Ascending aorta (tissue), 2 donors: ENCODE measurements at regions not wholly inside any gene's neighbourhood (a gene's known extent, or its start where the extent isn't known, plus 50 kb on each side); places are given as distances from the start of the nearest gene placed in this dataset.

Experiments used
- DNase-seq, 2 donors: peaks; one replicate each; pipeline ENCODE4 v3.0.0-alpha.2; 2019; ENCODE audit warnings: low spot score in 2 of 2
- H3K27ac ChIP-seq, 2 donors: fragments of 200-600 bp; sonication (generic); one replicate each; pipeline ENCODE4 v1.5.1; 2016 to 2017; ENCODE audit warnings: mild to moderate bottlenecking in 1 of 2
- H3K27me3 ChIP-seq: fragments of 200-600 bp; sonication (generic); one replicate; pipeline ENCODE4 v1.5.1; 2017
- H3K36me3 ChIP-seq, 2 donors: fragments of 200-600 bp; sonication (generic); one replicate each; pipeline ENCODE4 v1.5.1; 2016
- H3K4me1 ChIP-seq, 2 donors: fragments of 200-600 bp; sonication (generic); one replicate each; pipeline ENCODE4 v1.5.1; 2016 to 2017; ENCODE audit warnings: mild to moderate bottlenecking in 1 of 2
- H3K4me3 ChIP-seq, 2 donors: fragments of 200-600 bp; sonication (generic); one replicate each; pipeline ENCODE4 v1.5.1; 2016 to 2017; ENCODE audit warnings: mild to moderate bottlenecking in 1 of 2
- H3K9me3 ChIP-seq, 2 donors: fragments of 200-600 bp; sonication (generic); one replicate each; pipeline ENCODE4 v1.5.1; 2016
- intact Hi-C: fragments of 100-400 bp; cut with DNase I; formaldehyde crosslinking; loops from one replicate; pipeline ENCODE4 v1.15.1; 2023
- TF ChIP-seq, protein P1 (sequence below), 3 experiments: fragments of 200-600 bp in 2 of 3; fragments of 450-650 bp in 1 of 3; sonication (generic) in 2 of 3; IDR thresholded peaks; one replicate each; pipeline ENCODE4 v1.5.1; 2016 to 2019; ENCODE audit warnings: antibody characterized with exemption in 3 of 3, mild to moderate bottlenecking in 1 of 3, moderate library complexity in 1 of 3

DNA sequence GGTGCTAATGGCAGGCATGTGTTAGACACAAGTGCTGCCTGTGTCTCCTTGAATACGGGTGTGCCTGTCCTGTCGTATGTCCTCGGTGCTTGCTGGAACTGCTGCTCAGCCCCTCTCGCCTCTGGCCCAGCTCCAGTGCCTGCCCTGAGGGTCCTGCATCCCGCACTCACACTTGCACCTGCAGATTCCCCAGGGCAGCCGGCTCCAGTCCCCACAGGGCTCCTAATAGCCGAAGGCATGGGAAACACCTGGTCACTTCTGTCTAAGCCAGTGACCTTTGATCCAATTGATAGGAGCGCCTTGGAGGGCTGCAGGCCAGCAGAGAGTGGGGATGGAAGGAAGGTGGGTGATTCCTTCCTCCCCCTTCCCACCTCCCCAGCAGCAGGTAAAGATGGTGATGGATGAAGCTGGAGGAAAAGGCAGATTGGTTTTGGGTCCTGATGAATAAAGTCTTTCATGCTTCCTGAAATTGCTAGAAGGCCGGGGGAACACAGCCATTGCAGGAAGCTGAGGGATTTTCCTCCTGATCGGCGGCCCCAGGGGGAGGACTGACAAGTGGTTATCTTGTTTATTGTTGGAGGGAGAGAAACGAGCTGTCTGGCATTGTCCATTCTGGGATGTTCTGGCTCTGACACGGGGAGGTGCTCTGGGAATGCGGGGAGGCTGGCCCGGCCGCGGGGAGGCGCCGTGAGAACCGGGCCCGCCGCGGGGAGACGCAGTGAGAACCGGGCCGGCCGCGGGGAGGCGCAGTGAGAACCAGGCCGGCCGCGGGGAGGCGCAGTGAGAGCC is 110.9 kb upstream of the B3GAT1 start:
- H3K4me1 ChIP-seq = no peaks in the 10 kb centered on the region
- intact Hi-C loops = no loop called here
- no peak overlapping the region for H3K27ac ChIP-seq
- H3K9me3 ChIP-seq = no peaks in the 10 kb centered on the region
- H3K4me3 ChIP-seq = no peak overlapping the region
- H3K36me3 ChIP-seq = no peaks in the 10 kb centered on the region
- TF ChIP-seq, protein P1, sequence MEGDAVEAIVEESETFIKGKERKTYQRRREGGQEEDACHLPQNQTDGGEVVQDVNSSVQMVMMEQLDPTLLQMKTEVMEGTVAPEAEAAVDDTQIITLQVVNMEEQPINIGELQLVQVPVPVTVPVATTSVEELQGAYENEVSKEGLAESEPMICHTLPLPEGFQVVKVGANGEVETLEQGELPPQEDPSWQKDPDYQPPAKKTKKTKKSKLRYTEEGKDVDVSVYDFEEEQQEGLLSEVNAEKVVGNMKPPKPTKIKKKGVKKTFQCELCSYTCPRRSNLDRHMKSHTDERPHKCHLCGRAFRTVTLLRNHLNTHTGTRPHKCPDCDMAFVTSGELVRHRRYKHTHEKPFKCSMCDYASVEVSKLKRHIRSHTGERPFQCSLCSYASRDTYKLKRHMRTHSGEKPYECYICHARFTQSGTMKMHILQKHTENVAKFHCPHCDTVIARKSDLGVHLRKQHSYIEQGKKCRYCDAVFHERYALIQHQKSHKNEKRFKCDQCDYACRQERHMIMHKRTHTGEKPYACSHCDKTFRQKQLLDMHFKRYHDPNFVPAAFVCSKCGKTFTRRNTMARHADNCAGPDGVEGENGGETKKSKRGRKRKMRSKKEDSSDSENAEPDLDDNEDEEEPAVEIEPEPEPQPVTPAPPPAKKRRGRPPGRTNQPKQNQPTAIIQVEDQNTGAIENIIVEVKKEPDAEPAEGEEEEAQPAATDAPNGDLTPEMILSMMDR (IDR thresholded peaks at IDR 0.05) = no peak
- no peak for DNase-seq
- no peaks in the 10 kb centered on the region for H3K27me3 ChIP-seq

DNA sequence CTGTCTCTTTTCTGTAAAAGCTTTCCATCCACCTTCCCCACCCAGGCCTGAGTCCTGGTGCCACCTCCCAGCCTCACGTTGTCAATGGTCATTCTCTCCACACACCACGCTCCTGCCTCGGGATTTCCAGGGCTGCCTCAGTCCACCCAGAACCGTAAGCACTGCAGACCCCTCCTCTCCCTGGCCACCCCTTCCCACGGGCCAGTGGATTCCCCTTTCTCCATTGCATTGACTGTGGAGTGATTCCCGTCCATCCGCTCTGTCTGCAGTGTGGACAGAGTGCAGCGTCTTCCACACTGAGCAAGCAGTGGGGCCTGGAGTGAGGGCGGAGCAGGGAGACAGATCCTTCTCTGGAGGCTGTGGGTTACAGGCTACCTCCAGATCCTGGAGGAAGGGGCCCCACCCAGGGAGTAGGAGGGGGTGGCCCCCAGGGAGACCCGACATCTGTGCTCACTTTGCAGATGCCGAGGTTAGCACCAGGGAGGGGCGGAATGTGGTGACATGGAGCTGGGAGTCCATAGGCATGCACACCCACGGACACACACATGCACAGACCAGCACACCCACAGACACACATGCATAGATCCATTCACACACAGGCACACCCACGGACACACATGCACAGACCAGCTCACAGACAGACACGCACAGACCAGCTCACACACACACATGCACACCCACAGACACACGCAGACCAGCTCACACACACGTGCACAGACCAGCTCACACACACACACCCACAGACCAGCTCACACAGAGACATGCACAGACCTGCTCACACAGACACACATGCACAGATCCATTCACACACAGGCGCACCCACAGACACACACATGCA is 109.6 kb upstream of the B3GAT1 start:
- Histone ChIP-seq H3K4me3 (no peak overlapping the region), H3K9me3 (no peaks in the 10 kb centered on the region), H3K27ac (no peak overlapping the region), H3K4me1 (no peaks in the 10 kb centered on the region), H3K27me3 (no peaks in the 10 kb centered on the region), H3K36me3 (no peaks in the 10 kb centered on the region)
- intact Hi-C loops = no loop called here
- no peak for DNase-seq
- TF ChIP-seq, protein P1 (IDR thresholded peaks at IDR 0.05) = no peak

DNA sequence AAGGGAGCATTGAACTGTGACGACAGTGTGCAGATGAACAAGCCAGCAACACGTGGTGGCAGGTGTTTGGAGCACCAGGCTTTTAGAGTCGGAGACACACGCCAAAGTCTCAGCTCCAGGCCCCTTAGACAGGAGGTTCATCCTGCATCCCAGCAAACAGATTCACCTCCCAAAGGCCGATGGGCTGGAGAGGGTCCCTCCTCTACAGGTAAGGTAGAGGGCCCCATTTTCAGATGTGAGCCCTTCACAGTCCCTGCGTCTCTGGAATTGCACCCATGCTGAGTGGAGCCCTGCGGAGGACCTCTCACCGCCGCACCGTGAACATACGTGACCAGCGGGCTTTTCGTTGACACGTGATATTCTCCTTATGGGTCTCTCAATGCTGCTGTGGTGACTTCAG is 109.0 kb upstream of the B3GAT1 start:
- H3K27ac ChIP-seq = no peak overlapping the region
- no peak for DNase-seq
- H3K4me1 ChIP-seq = no peaks in the 10 kb centered on the region
- no peaks in the 10 kb centered on the region for H3K27me3 ChIP-seq
- TF ChIP-seq, protein P1 (IDR thresholded peaks at IDR 0.05) = no peak
- H3K9me3 ChIP-seq = no peaks in the 10 kb centered on the region
- no peak overlapping the region for H3K4me3 ChIP-seq
- H3K36me3 ChIP-seq = no peaks in the 10 kb centered on the region
- intact Hi-C loops = no loop called here

DNA sequence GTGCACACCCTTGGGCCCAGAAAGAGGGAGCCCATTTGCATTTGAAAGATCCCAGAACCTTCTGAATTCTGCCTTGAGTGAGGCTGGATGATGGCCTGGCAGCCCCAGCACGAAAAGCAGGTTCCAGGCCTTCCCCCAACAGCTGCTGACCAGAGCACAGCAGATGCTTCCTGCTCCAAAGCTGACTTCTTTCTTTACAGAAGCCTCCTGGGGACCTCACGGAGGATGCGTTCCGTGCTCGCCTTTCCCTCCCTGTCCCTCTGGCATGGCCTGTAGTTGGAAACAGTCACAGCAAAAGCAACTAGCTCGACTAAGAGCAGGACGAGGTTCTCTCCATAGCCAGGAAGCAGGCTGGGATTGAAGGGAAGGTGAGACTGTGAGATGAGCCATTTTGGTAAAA is 107.7 kb upstream of the B3GAT1 start:
- Histone ChIP-seq H3K4me1 (no peaks in the 10 kb centered on the region), H3K27ac (no peak overlapping the region), H3K4me3 (no peak overlapping the region), H3K9me3 (no peaks in the 10 kb centered on the region), H3K27me3 (no peaks in the 10 kb centered on the region), H3K36me3 (no peaks in the 10 kb centered on the region)
- intact Hi-C loops = no loop called here
- no peak for DNase-seq
- TF ChIP-seq, protein P1 (IDR thresholded peaks at IDR 0.05) = no peak

DNA sequence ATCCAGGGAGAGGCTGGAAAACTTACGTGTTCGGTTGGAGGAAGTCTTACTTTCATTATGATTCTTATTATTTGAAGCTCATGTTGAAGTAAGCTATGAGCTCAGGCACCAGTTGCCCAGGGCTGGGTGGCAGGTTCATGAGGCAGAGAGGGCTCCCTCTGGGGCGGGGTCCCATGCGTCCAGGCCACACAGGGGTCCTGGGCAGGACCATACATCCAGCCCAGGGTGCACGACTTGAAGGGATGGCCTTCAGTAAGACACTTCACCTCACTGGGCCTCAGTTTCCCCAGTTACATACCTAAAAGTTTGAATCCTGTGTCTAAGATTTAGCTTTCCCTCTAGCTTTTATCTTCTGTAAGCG is 107.3 kb upstream of the B3GAT1 start:
- Histone ChIP-seq H3K4me1 (no peaks in the 10 kb centered on the region), H3K9me3 (no peaks in the 10 kb centered on the region), H3K27ac (no peak overlapping the region), H3K4me3 (no peak overlapping the region), H3K36me3 (no peaks in the 10 kb centered on the region), H3K27me3 (no peaks in the 10 kb centered on the region)
- TF ChIP-seq, protein P1 (IDR thresholded peaks at IDR 0.05) = no peak
- no peak for DNase-seq
- intact Hi-C loops = no loop called here
